HEK293 (cell line): ENCODE measurements at regions not wholly inside any gene's neighbourhood (a gene's known extent, or its start where the extent isn't known, plus 50 kb on each side); places are given as distances from the start of the nearest gene placed in this dataset.

Experiments used
- GFI1B ChIP-seq: fragments of 450-650 bp; formaldehyde crosslinking; IDR thresholded peaks from 2 replicates; pipeline ENCODE4 v1.5.1; 2016; ENCODE audit warnings: missing biosample characterization, missing genetic modification characterization
- MZF1 ChIP-seq: fragments of 450-650 bp; formaldehyde crosslinking; IDR thresholded peaks from 2 replicates; pipeline ENCODE4 v1.5.1; 2017; ENCODE audit warnings: missing biosample characterization, missing genetic modification characterization, borderline replicate concordance
- ZBTB8A ChIP-seq: fragments of 450-650 bp; formaldehyde crosslinking; IDR thresholded peaks from 2 replicates; pipeline ENCODE4 v1.5.1; 2016; ENCODE audit warnings: missing biosample characterization, missing genetic modification characterization
- ZNF274 ChIP-seq, 2 experiments: fragments of 200-500 bp in 1 of 2; fragments of 450-650 bp in 1 of 2; sonication (Bioruptor generic) in 1 of 2; formaldehyde crosslinking in 1 of 2; IDR thresholded peaks; 2 replicates each; pipeline versions ENCODE4 v1.5.1 to v1.6.1; 2014 to 2016; ENCODE audit warnings: borderline replicate concordance in 1 of 2, inconsistent platforms in 1 of 2, low read length in 1 of 2, missing biosample characterization in 1 of 2, missing genetic modification characterization in 1 of 2
- TF ChIP-seq, protein P1 (sequence below): IDR thresholded peaks from 2 replicates; pipeline ENCODE4 v1.6.1; 2011; ENCODE audit warnings: mild to moderate bottlenecking, low read depth, low read length, borderline replicate concordance
- TF ChIP-seq, protein P2 (sequence below): fragments of 450-650 bp; formaldehyde crosslinking; IDR thresholded peaks from 2 replicates; pipeline ENCODE4 v1.5.0; 2017; ENCODE audit warnings: missing biosample characterization, missing genetic modification characterization, borderline replicate concordance
- TF ChIP-seq, protein P3 (sequence below): fragments of 450-650 bp; formaldehyde crosslinking; IDR thresholded peaks from 2 replicates; pipeline ENCODE4 v1.5.1; 2016; ENCODE audit warnings: missing biosample characterization, missing genetic modification characterization

DNA sequence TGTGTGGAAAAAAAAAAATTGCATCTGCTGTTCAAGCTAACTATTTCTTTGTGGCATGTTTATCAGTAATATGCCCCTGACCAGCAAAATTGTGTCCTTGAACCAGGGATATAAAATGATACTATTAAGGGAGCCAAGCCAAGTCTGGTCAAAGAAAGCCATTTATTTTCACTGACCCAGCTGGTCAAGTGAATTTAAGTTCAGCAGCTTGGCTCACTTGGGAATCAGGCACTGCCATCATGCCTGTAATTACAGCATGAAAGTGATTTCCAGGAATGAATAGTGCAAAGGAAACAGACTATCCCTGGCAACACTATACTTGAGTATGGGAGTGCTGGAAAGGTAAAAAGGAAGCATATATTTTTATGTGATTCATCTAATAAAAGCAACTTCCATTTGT is 934.6 kb upstream of the CDH8 start:
- TF ChIP-seq ZBTB8A (tag by site-specific recombination): no peak
- TF ChIP-seq, protein P1, sequence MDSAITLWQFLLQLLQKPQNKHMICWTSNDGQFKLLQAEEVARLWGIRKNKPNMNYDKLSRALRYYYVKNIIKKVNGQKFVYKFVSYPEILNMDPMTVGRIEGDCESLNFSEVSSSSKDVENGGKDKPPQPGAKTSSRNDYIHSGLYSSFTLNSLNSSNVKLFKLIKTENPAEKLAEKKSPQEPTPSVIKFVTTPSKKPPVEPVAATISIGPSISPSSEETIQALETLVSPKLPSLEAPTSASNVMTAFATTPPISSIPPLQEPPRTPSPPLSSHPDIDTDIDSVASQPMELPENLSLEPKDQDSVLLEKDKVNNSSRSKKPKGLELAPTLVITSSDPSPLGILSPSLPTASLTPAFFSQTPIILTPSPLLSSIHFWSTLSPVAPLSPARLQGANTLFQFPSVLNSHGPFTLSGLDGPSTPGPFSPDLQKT: no peak
- TF ChIP-seq MZF1 (tag by site-specific recombination): no peak
- TF ChIP-seq, protein P2, sequence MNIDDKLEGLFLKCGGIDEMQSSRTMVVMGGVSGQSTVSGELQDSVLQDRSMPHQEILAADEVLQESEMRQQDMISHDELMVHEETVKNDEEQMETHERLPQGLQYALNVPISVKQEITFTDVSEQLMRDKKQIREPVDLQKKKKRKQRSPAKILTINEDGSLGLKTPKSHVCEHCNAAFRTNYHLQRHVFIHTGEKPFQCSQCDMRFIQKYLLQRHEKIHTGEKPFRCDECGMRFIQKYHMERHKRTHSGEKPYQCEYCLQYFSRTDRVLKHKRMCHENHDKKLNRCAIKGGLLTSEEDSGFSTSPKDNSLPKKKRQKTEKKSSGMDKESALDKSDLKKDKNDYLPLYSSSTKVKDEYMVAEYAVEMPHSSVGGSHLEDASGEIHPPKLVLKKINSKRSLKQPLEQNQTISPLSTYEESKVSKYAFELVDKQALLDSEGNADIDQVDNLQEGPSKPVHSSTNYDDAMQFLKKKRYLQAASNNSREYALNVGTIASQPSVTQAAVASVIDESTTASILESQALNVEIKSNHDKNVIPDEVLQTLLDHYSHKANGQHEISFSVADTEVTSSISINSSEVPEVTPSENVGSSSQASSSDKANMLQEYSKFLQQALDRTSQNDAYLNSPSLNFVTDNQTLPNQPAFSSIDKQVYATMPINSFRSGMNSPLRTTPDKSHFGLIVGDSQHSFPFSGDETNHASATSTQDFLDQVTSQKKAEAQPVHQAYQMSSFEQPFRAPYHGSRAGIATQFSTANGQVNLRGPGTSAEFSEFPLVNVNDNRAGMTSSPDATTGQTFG (tag by site-specific recombination): no peak
- TF ChIP-seq, protein P3, sequence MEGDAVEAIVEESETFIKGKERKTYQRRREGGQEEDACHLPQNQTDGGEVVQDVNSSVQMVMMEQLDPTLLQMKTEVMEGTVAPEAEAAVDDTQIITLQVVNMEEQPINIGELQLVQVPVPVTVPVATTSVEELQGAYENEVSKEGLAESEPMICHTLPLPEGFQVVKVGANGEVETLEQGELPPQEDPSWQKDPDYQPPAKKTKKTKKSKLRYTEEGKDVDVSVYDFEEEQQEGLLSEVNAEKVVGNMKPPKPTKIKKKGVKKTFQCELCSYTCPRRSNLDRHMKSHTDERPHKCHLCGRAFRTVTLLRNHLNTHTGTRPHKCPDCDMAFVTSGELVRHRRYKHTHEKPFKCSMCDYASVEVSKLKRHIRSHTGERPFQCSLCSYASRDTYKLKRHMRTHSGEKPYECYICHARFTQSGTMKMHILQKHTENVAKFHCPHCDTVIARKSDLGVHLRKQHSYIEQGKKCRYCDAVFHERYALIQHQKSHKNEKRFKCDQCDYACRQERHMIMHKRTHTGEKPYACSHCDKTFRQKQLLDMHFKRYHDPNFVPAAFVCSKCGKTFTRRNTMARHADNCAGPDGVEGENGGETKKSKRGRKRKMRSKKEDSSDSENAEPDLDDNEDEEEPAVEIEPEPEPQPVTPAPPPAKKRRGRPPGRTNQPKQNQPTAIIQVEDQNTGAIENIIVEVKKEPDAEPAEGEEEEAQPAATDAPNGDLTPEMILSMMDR (tag by site-specific recombination): no peak
- TF ChIP-seq ZNF274 (IDR thresholded peaks at IDR 0.05; ENCODE audit: low read length): no peak
- no peak for TF ChIP-seq ZNF274 (tag by site-specific recombination; IDR thresholded peaks at IDR 0.05; ENCODE audit: borderline replicate concordance)
- no peak for TF ChIP-seq GFI1B (tag by site-specific recombination)
